Endothelial cell of umbilical vein (primary cell): ENCODE measurements at regions not wholly inside any gene's neighbourhood (a gene's known extent, or its start where the extent isn't known, plus 50 kb on each side); places are given as distances from the start of the nearest gene placed in this dataset.

Experiments used
- BruUV-seq: library from RNA; stranded (reverse); fragments of 400-500 nt; replicated peaks from 2 replicates; lab custom pipeline; 2021; lab: Mats Ljungman, UMichigan
- CTCF ChIA-PET: fragments of 300-600, 350-600 bp; sonication (Branson Sonifier 250); formaldehyde crosslinking; loops from one replicate; lab custom pipeline; 2021; ENCODE audit warnings: antibody characterized with exemption, inconsistent platforms; lab: Charles Lee
- POLR2A ChIA-PET: fragments of 300-600, 350-600 bp; sonication (Branson Sonifier 250); formaldehyde crosslinking; loops from one replicate; lab custom pipeline; 2021; ENCODE audit warnings: antibody characterized with exemption, inconsistent platforms; lab: Charles Lee
- DNase-seq: peaks from one replicate; pipeline ENCODE4 v3.0.0-alpha.2; 2011; ENCODE audit warnings: low read depth, low spot score
- FAIRE-seq: peaks from 2 replicates; lab custom pipeline; 2011; peaks lifted over from hg19 to GRCh38; lab: Jason Lieb, UNC
- H2AFZ ChIP-seq: 2 replicates; pipeline ENCODE4 v1.6.0; 2012; ENCODE audit warnings: low read depth, low read length, control low read depth, inconsistent platforms
- H3K27ac ChIP-seq: 2 replicates; pipeline ENCODE4 v1.5.1; 2011; ENCODE audit warnings: low read depth, mild to moderate bottlenecking, control low read depth, low read length, moderate library complexity; ENCODE audit not compliant: insufficient read depth
- H3K27me3 ChIP-seq, 2 experiments: 2 replicates each; pipeline versions ENCODE4 v1.6.0 to v1.6.1; 2011; ENCODE audit warnings: low read length in 2 of 2, mixed read lengths in 1 of 2; ENCODE audit not compliant: control insufficient read depth in 2 of 2, insufficient read depth in 2 of 2
- H3K36me3 ChIP-seq, 2 experiments: 2 replicates in 1 of 2; 3 replicates in 1 of 2; pipeline ENCODE4 v1.5.1; 2011; ENCODE audit warnings: low read length in 2 of 2, mild to moderate bottlenecking in 1 of 2, moderate library complexity in 1 of 2; ENCODE audit not compliant: control insufficient read depth in 2 of 2, insufficient read depth in 2 of 2; ENCODE audit errors: extremely low read depth in 1 of 2
- H3K4me1 ChIP-seq: 3 replicates; pipeline ENCODE4 v1.5.1; 2011; ENCODE audit warnings: mild to moderate bottlenecking, low read length; ENCODE audit not compliant: control insufficient read depth, insufficient read depth; ENCODE audit errors: extremely low read depth
- H3K4me2 ChIP-seq: 2 replicates; pipeline ENCODE4 v1.6.1; 2011; ENCODE audit warnings: low read length, control low read depth, mixed read lengths; ENCODE audit not compliant: insufficient read depth
- H3K4me3 ChIP-seq, 3 experiments: fragments of 200-600 bp in 1 of 3; sonication (generic), shearing (Covaris generic) in 1 of 3; replicated peaks in 1 of 3; 2 replicates each; pipeline ENCODE4 v1.5.1; 2011 to 2016; ENCODE audit warnings: control low read depth in 3 of 3, low read length in 3 of 3, mild to moderate bottlenecking in 2 of 3, inconsistent platforms in 1 of 3, low read depth in 1 of 3, moderate library complexity in 1 of 3; ENCODE audit not compliant: insufficient read depth in 1 of 3
- H3K79me2 ChIP-seq: 2 replicates; pipeline ENCODE4 v1.6.0; 2012; ENCODE audit warnings: low read length, inconsistent platforms; ENCODE audit not compliant: control insufficient read depth, insufficient read depth
- H3K9ac ChIP-seq: replicated peaks from 2 replicates; pipeline ENCODE3; 2011; ENCODE audit warnings: low read length, control low read depth; ENCODE audit not compliant: insufficient read depth; ENCODE audit errors: extremely low read depth
- H3K9me1 ChIP-seq: replicated peaks from 3 replicates; pipeline ENCODE4 v1.6.0; 2011; ENCODE audit warnings: mild to moderate bottlenecking, low read length; ENCODE audit not compliant: control insufficient read depth, insufficient read depth; ENCODE audit errors: extremely low read depth
- H3K9me3 ChIP-seq: replicated peaks from 2 replicates; pipeline ENCODE4 v1.5.1; 2012; ENCODE audit warnings: low read length, inconsistent platforms; ENCODE audit not compliant: control insufficient read depth, insufficient read depth
- H4K20me1 ChIP-seq: replicated peaks from 2 replicates; pipeline ENCODE3; 2011; ENCODE audit warnings: mild to moderate bottlenecking, low read length; ENCODE audit not compliant: control insufficient read depth, insufficient read depth; ENCODE audit errors: extremely low read depth
- EZH2 ChIP-seq: IDR thresholded peaks from 2 replicates; pipeline ENCODE4 v1.6.1; 2012; ENCODE audit warnings: borderline replicate concordance, low read depth, mild to moderate bottlenecking, moderate library complexity, low read length, inconsistent platforms; ENCODE audit not compliant: severe bottlenecking
- FOS ChIP-seq: IDR thresholded peaks from 2 replicates; pipeline ENCODE4 v1.6.1; 2011; ENCODE audit warnings: mild to moderate bottlenecking, low read length, moderate library complexity, borderline replicate concordance; ENCODE audit not compliant: insufficient read depth
- GATA2 ChIP-seq: IDR thresholded peaks from 2 replicates; pipeline ENCODE4 v1.7.0; 2011; ENCODE audit warnings: low read depth, mild to moderate bottlenecking, moderate library complexity, mixed read lengths, low read length; ENCODE audit not compliant: insufficient read length, insufficient read depth
- JUN ChIP-seq: IDR thresholded peaks from 2 replicates; pipeline ENCODE4 v1.6.1; 2011; ENCODE audit warnings: borderline replicate concordance, low read depth; ENCODE audit not compliant: insufficient read length, insufficient read depth
- MYC ChIP-seq: IDR thresholded peaks from one replicate; pipeline ENCODE4 v1.6.1; 2011; ENCODE audit warnings: mild to moderate bottlenecking, low read depth, low read length
- POLR2A ChIP-seq: IDR thresholded peaks from 2 replicates; pipeline ENCODE4 v1.6.1; 2012; ENCODE audit warnings: low read depth, mild to moderate bottlenecking, control low read depth, low read length
- POLR2AphosphoS5 ChIP-seq: IDR thresholded peaks from 2 replicates; pipeline ENCODE4 v1.6.1; 2012; ENCODE audit warnings: low read depth, mild to moderate bottlenecking, control low read depth, low read length, moderate library complexity; ENCODE audit not compliant: insufficient read depth
- dilution Hi-C: fragments of 300-500 bp; cut with MboI; formaldehyde crosslinking; loops from one replicate; pipeline ENCODE4 v1.15.0; 2019; ENCODE audit warnings: low sequenced_read_pairs; ENCODE audit not compliant: extremely low pct_ligation_motif_present
- intact Hi-C: fragments of 100-400 bp; cut with micrococcal nuclease; formaldehyde crosslinking; loops from one replicate; pipeline ENCODE4 v1.10.0; 2022
- TF ChIP-seq, protein P1 (sequence below): IDR thresholded peaks from 2 replicates; pipeline ENCODE4 v1.6.1; 2011; ENCODE audit not compliant: insufficient read depth, insufficient read length
- TF ChIP-seq, protein P2 (sequence below), 2 donors: IDR thresholded peaks; 1 replicate in 1 of 2; 2 replicates in 1 of 2; pipeline ENCODE4 v1.5.1; 2011; ENCODE audit warnings: low read length in 2 of 2, mild to moderate bottlenecking in 2 of 2, moderate library complexity in 2 of 2, control low read depth in 1 of 2, inconsistent platforms in 1 of 2, low read depth in 1 of 2; ENCODE audit not compliant: insufficient read depth in 1 of 2; ENCODE audit errors: extremely low read depth in 1 of 2

DNA sequence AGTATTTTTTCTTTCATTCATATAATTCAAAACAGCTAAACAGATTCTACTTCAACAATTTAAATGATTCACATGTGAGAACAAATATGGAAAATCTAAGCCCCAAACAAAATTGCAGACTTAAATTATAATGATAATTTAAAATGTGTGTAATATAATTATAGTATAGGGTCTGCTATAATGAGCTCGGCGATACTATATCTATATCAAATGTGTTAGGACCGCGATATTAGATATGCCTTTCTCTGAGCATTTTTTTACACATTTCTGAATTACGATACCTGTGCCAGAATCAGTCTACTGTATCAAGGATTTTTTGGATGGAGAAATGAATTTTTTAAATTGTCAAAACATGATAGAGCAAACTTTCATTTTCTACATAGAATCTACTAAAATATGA lies 808.8 kb upstream of the POU3F3 start:
- CTCF ChIA-PET: no interaction called here

DNA sequence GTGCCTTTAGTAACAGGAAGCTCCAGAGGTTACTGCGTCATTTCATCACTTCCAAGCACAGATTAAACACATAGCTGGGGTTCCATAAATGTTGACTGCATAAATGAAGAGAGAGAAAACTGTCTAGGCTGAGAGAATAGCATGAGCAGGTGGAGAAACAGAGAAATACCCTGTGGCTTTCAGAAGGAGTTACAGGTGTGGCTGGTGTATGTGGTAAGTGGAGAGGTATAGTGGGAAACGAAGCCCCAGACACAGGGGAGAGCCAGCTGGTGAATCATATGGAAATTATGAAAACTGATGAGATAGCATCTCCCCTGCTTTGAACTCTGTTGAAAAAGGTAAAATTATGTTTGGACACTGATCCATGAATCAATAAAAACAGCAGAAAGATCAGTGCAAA lies 807.4 kb upstream of the POU3F3 start:
- Histone ChIP-seq H3K4me1 (no peaks in the 10 kb centered on the region), H3K36me3 (no peaks in the 10 kb centered on the region), H3K79me2 (no peaks in the 10 kb centered on the region), H3K4me3 (no peak overlapping the region), H3K4me2 (no peak overlapping the region), H3K27ac (no peak overlapping the region), H4K20me1 (no peaks in the 10 kb centered on the region), H3K9me1 (no peaks in the 10 kb centered on the region), H3K27me3 (no peaks in the 10 kb centered on the region), H3K9ac (no peak overlapping the region), H3K9me3 (peaks cover 3% of the 10 kb centered on the region), H2AFZ (no peak overlapping the region)
- POLR2A ChIA-PET: no interaction called here
- TF ChIP-seq POLR2A (no peak), JUN (no peak), FOS (no peak), EZH2 (no peak), MYC (no peak), GATA2 (no peak), POLR2AphosphoS5 (no peak)
- TF ChIP-seq, protein P1, sequence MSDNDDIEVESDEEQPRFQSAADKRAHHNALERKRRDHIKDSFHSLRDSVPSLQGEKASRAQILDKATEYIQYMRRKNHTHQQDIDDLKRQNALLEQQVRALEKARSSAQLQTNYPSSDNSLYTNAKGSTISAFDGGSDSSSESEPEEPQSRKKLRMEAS: no peak
- TF ChIP-seq, protein P2, sequence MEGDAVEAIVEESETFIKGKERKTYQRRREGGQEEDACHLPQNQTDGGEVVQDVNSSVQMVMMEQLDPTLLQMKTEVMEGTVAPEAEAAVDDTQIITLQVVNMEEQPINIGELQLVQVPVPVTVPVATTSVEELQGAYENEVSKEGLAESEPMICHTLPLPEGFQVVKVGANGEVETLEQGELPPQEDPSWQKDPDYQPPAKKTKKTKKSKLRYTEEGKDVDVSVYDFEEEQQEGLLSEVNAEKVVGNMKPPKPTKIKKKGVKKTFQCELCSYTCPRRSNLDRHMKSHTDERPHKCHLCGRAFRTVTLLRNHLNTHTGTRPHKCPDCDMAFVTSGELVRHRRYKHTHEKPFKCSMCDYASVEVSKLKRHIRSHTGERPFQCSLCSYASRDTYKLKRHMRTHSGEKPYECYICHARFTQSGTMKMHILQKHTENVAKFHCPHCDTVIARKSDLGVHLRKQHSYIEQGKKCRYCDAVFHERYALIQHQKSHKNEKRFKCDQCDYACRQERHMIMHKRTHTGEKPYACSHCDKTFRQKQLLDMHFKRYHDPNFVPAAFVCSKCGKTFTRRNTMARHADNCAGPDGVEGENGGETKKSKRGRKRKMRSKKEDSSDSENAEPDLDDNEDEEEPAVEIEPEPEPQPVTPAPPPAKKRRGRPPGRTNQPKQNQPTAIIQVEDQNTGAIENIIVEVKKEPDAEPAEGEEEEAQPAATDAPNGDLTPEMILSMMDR (IDR thresholded peaks at IDR 0.05; ENCODE audit: extremely low read depth in 1 of 2, insufficient read depth in 1 of 2, low read depth in 1 of 2, low read length in 2 of 2): no peak
- dilution Hi-C loops (no loop called here), intact Hi-C loops (no loop called here)
- CTCF ChIA-PET: no interaction called here
- DNase-seq (no peak), FAIRE-seq (no peak)
- no TSS peak for BruUV-seq

More for the DNA sequence above, 808.8 kb upstream of the POU3F3 start:
- Histone ChIP-seq H3K79me2 (no peaks in the 10 kb centered on the region), H3K4me2 (no peak overlapping the region), H3K27ac (no peak overlapping the region), H3K9me3 (peaks cover 3% of the 10 kb centered on the region), H3K27me3 (no peaks in the 10 kb centered on the region), H3K9me1 (no peaks in the 10 kb centered on the region), H3K36me3 (no peaks in the 10 kb centered on the region), H3K4me1 (no peaks in the 10 kb centered on the region), H3K9ac (no peak overlapping the region), H3K4me3 (no peak overlapping the region), H4K20me1 (no peaks in the 10 kb centered on the region), H2AFZ (no peak overlapping the region)
- POLR2A ChIA-PET: no interaction called here
- DNase-seq (no peak), FAIRE-seq (no peak)
- dilution Hi-C loops (no loop called here), intact Hi-C loops (no loop called here)
- no peak for TF ChIP-seq GATA2
- no peak for TF ChIP-seq EZH2
- no TSS peak for BruUV-seq
